NCI-H748 treated with DMSO at 0.1 percent for 48 hours (cell line): ENCODE measurements at regions not wholly inside any gene's neighbourhood (a gene's known extent, or its start where the extent isn't known, plus 50 kb on each side); places are given as distances from the start of the nearest gene placed in this dataset.

Source experiments
- DNase-seq: peaks from one replicate; lab custom pipeline; 2025; lab: John Stamatoyannopoulos, UW

- no peak for DNase-seq
Measured at GRCh38 chr6:19454721-19455392, 382.3 kb upstream of the ID4 start.

- DNase-seq: no peak
Measured at GRCh38 chr6:19463250-19463649, 373.9 kb upstream of the ID4 start.

GRCh38 chr6:19463925-19464324, 373.2 kb upstream of the ID4 start:
- no peak for DNase-seq

- DNase-seq: no peak
Measured at GRCh38 chr6:19465256-19465655, 371.9 kb upstream of the ID4 start.

- no peak for DNase-seq
Measured at GRCh38 chr6:19465760-19466159, 371.4 kb upstream of the ID4 start.

GRCh38 chr6:19470333-19470732, 366.8 kb upstream of the ID4 start:
- no peak for DNase-seq

GRCh38 chr6:19472153-19472552, 365.0 kb upstream of the ID4 start:
- DNase-seq: no peak

- no peak for DNase-seq
Measured at GRCh38 chr6:19472850-19473249, 364.3 kb upstream of the ID4 start.

- no peak for DNase-seq
Measured at GRCh38 chr6:19477563-19477962, 359.6 kb upstream of the ID4 start.

GRCh38 chr6:19478273-19478672, 358.9 kb upstream of the ID4 start:
- DNase-seq: no peak

- DNase-seq: no peak
Measured at GRCh38 chr6:19478992-19479391, 358.2 kb upstream of the ID4 start.

- DNase-seq: no peak
Measured at GRCh38 chr6:19479551-19479950, 357.6 kb upstream of the ID4 start.

- no peak for DNase-seq
Measured at GRCh38 chr6:19492636-19493405, 344.3 kb upstream of the ID4 start.

GRCh38 chr6:19501737-19502245, 335.4 kb upstream of the ID4 start:
- no peak for DNase-seq

GRCh38 chr6:19502301-19502700, 334.9 kb upstream of the ID4 start:
- DNase-seq: no peak

- DNase-seq: no peak
Measured at GRCh38 chr6:19515939-19516338, 321.2 kb upstream of the ID4 start.

GRCh38 chr6:19519941-19520340, 317.2 kb upstream of the ID4 start:
- no peak for DNase-seq

GRCh38 chr6:19524366-19525186, 312.6 kb upstream of the ID4 start:
- DNase-seq: no peak

- no peak for DNase-seq
Measured at GRCh38 chr6:19525673-19526072, 311.5 kb upstream of the ID4 start.

GRCh38 chr6:19530188-19530587, 307.0 kb upstream of the ID4 start:
- DNase-seq: no peak

- no peak for DNase-seq
Measured at GRCh38 chr6:19535351-19535750, 301.8 kb upstream of the ID4 start.

GRCh38 chr6:19536838-19537237, 300.3 kb upstream of the ID4 start:
- no peak for DNase-seq

GRCh38 chr6:19538096-19538495, 299.1 kb upstream of the ID4 start:
- DNase-seq: peak; percentile 99
